ENCODE measurements at regions not wholly inside any gene's neighbourhood (a gene's known extent, or its start where the extent isn't known, plus 50 kb on each side); places are given as distances from the start of the nearest gene placed in this dataset.

DNA sequence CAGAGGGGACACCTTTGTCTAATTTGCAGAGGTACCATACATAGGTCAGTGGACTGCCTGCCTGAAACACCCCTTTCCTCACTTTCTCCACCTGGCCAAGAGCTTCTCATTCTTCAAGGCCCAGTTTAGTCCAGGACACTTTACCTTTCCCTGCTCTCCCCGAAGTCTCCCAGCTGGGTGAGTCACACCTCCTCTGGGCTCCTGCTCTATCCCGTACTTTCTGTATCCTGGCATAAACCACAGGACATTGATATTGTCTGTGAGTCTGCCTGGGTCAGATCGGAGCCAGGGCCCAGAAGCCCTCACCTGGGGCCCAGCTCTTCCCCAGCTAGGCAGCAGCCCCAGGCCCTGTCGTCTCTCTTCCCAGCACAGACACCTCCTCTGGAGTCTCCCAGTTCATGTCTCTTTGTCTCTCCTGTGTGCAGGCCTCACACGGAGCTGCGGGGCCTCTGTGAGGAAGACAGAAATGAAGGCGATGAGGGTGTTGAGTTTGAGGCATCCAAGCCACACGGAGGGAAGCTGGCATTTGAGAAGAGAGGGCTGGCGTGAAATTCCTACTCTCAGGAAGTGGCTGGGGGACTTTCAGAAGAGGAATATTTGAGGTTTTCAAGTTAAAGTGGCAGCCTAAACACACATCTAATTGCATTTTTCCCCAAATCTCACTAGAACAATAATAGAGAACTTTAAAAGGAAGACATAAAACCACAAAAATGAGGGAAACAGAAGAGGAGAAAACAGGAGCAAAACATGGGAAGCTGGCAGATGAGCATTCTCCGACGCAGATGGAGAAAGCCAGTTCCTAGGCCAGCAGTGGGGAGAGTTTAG is 79.6 kb upstream of the LAPTM4A start:
- TF ChIP-seq, protein P1, sequence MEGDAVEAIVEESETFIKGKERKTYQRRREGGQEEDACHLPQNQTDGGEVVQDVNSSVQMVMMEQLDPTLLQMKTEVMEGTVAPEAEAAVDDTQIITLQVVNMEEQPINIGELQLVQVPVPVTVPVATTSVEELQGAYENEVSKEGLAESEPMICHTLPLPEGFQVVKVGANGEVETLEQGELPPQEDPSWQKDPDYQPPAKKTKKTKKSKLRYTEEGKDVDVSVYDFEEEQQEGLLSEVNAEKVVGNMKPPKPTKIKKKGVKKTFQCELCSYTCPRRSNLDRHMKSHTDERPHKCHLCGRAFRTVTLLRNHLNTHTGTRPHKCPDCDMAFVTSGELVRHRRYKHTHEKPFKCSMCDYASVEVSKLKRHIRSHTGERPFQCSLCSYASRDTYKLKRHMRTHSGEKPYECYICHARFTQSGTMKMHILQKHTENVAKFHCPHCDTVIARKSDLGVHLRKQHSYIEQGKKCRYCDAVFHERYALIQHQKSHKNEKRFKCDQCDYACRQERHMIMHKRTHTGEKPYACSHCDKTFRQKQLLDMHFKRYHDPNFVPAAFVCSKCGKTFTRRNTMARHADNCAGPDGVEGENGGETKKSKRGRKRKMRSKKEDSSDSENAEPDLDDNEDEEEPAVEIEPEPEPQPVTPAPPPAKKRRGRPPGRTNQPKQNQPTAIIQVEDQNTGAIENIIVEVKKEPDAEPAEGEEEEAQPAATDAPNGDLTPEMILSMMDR (IDR thresholded peaks at IDR 0.05 in 2 of 3, conservative IDR thresholded peaks at IDR 0.05 in 1 of 3; ENCODE audit: insufficient read depth in 2 of 3, low read depth in 1 of 3, low read length in 3 of 3) = no peak
- TF ChIP-seq BRCA1 (IDR thresholded peaks at IDR 0.05) (no peak), BRCA1 (CRISPR knock-in tag; IDR thresholded peaks at IDR 0.05) (no peak), BMI1 (IDR thresholded peaks at IDR 0.05; ENCODE audit: low read length) (no peak)
- TF ChIP-seq, protein P2, sequence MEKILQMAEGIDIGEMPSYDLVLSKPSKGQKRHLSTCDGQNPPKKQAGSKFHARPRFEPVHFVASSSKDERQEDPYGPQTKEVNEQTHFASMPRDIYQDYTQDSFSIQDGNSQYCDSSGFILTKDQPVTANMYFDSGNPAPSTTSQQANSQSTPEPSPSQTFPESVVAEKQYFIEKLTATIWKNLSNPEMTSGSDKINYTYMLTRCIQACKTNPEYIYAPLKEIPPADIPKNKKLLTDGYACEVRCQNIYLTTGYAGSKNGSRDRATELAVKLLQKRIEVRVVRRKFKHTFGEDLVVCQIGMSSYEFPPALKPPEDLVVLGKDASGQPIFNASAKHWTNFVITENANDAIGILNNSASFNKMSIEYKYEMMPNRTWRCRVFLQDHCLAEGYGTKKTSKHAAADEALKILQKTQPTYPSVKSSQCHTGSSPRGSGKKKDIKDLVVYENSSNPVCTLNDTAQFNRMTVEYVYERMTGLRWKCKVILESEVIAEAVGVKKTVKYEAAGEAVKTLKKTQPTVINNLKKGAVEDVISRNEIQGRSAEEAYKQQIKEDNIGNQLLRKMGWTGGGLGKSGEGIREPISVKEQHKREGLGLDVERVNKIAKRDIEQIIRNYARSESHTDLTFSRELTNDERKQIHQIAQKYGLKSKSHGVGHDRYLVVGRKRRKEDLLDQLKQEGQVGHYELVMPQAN (IDR thresholded peaks at IDR 0.05; ENCODE audit: borderline replicate concordance) = no peak

All from K562 (cell line).